ENCODE measurements at regions not wholly inside any gene's neighbourhood (a gene's known extent, or its start where the extent isn't known, plus 50 kb on each side); places are given as distances from the start of the nearest gene placed in this dataset.

- H3K27ac ChIP-seq: no peak overlapping the region
- no peak for TF ChIP-seq CTCF (IDR thresholded peaks at IDR 0.05)
- no peak for DNase-seq (ENCODE audit: low spot score)
- no peak overlapping the region for H3K4me3 ChIP-seq
Observed at GRCh38 chr13:108375772-108376171, 106.3 kb downstream of the TNFSF13B start.

GRCh38 chr13:108376308-108376707, 106.8 kb downstream of the TNFSF13B start:
- DNase-seq (ENCODE audit: low spot score): no peak
- TF ChIP-seq CTCF (IDR thresholded peaks at IDR 0.05): no peak

GRCh38 chr13:108377646-108378206, 108.2 kb downstream of the TNFSF13B start:
- no peak for TF ChIP-seq CTCF (IDR thresholded peaks at IDR 0.05)
- no peak for DNase-seq (ENCODE audit: low spot score)
- Histone ChIP-seq H3K4me3 (no peak overlapping the region), H3K27ac (no peak overlapping the region)

More at GRCh38 chr13:108376308-108376707, 106.8 kb downstream of the TNFSF13B start:
- no peak overlapping the region for H3K27ac ChIP-seq
- no peak overlapping the region for H3K4me3 ChIP-seq

- Histone ChIP-seq H3K27ac (no peak overlapping the region), H3K4me3 (no peak overlapping the region)
- no peak for DNase-seq (ENCODE audit: low spot score)
- TF ChIP-seq CTCF (IDR thresholded peaks at IDR 0.05): no peak
Observed at GRCh38 chr13:108383667-108384066, 114.1 kb downstream of the TNFSF13B start.

- H3K4me3 ChIP-seq: no peak overlapping the region
- H3K27ac ChIP-seq: no peak overlapping the region
- no peak for TF ChIP-seq CTCF (IDR thresholded peaks at IDR 0.05)
- no peak for DNase-seq (ENCODE audit: low spot score)
Observed at GRCh38 chr13:108387156-108387555, 117.6 kb downstream of the TNFSF13B start.

GRCh38 chr13:108402850-108403249, 133.3 kb downstream of the TNFSF13B start:
- no peak overlapping the region for H3K27ac ChIP-seq
- H3K4me3 ChIP-seq: no peak overlapping the region
- DNase-seq (ENCODE audit: low spot score): no peak
- no peak for TF ChIP-seq CTCF (IDR thresholded peaks at IDR 0.05)

- no peak overlapping the region for H3K27ac ChIP-seq
- no peak for DNase-seq (ENCODE audit: low spot score)
- no peak for TF ChIP-seq CTCF (IDR thresholded peaks at IDR 0.05)
- no peak overlapping the region for H3K4me3 ChIP-seq
Observed at GRCh38 chr13:108407495-108407894, 138.0 kb downstream of the TNFSF13B start.
